Parathyroid adenoma (tissue), 2 donors: ENCODE measurements at regions not wholly inside any gene's neighbourhood (a gene's known extent, or its start where the extent isn't known, plus 50 kb on each side); places are given as distances from the start of the nearest gene placed in this dataset.

ENCODE experiments used
- H2AFZ ChIP-seq: fragments of 300-600 bp; sonication (generic); one replicate; pipeline ENCODE4 v1.7.0; 2017; ENCODE audit warnings: antibody characterized with exemption, mild to moderate bottlenecking
- H3K27ac ChIP-seq: fragments of 300-600 bp; sonication (generic); one replicate; pipeline ENCODE4 v1.7.0; 2017
- H3K27me3 ChIP-seq: fragments of 300-600 bp; sonication (generic); one replicate; pipeline ENCODE4 v1.7.0; 2017; ENCODE audit warnings: low read length; ENCODE audit not compliant: control insufficient read depth, insufficient read depth
- H3K36me3 ChIP-seq: fragments of 300-600 bp; sonication (generic); one replicate; pipeline ENCODE4 v1.7.0; 2017; ENCODE audit warnings: low read length; ENCODE audit not compliant: control insufficient read depth, insufficient read depth
- H3K4me1 ChIP-seq: fragments of 300-600 bp; sonication (generic); one replicate; pipeline ENCODE4 v1.7.0; 2017; ENCODE audit warnings: control low read depth
- H3K4me2 ChIP-seq: fragments of 300-600 bp; sonication (generic); one replicate; pipeline ENCODE4 v1.7.0; 2017; ENCODE audit warnings: low read length
- H3K4me3 ChIP-seq: fragments of 300-600 bp; sonication (generic); one replicate; pipeline ENCODE4 v1.7.0; 2017; ENCODE audit warnings: low read depth, low read length
- H3K79me2 ChIP-seq: fragments of 300-600 bp; sonication (generic); one replicate; pipeline ENCODE4 v1.7.0; 2017; ENCODE audit warnings: control low read depth
- H3K9ac ChIP-seq: fragments of 300-600 bp; sonication (generic); one replicate; pipeline ENCODE4 v1.7.0; 2017; ENCODE audit warnings: mild to moderate bottlenecking
- H3K9me3 ChIP-seq: fragments of 300-600 bp; sonication (generic); one replicate; pipeline ENCODE4 v1.7.0; 2017; ENCODE audit warnings: low read length; ENCODE audit not compliant: control insufficient read depth
- TF ChIP-seq, protein P1 (sequence below): fragments of 300-600 bp; sonication (generic); IDR thresholded peaks from one replicate; pipeline ENCODE4 v1.7.0; 2017; ENCODE audit warnings: antibody characterized with exemption, mild to moderate bottlenecking
- donor health status: primary hyperparathyroidism.

DNA sequence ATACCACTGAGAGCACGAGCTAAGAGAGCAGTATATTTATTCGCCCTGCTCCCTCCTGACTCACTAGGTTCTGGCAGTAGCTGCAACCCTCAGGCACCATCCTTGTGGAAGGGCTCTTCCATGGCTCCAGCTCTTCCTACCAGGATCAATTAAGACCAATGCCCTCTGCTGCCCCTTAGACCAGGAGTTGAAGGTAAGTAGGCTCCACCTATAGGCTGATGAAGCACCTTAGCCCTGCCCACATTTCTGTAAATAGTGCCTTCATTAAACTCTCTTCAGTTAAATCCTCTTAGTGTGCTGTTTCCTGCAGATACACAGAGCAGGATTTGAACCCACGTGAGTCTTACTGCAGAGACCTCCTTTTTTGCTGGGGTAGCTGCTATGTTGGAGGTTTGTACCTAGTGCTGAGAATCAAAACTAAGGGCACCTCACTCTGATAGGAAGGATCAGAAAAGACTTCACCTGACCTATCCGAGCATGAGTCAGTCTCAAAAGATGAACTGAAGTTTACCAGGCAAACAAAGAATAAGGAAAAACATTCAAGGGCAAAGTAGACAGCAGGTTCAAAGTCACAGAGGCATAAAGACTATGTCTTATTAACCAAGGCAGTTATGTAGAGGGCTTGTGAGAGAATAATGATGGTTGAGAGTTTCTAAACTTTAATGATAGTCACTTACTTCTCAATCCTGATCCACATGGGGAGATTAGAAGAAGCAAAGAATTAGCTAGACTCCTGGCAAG, 56.9 kb upstream of the BEND6 start:
- TF ChIP-seq, protein P1, sequence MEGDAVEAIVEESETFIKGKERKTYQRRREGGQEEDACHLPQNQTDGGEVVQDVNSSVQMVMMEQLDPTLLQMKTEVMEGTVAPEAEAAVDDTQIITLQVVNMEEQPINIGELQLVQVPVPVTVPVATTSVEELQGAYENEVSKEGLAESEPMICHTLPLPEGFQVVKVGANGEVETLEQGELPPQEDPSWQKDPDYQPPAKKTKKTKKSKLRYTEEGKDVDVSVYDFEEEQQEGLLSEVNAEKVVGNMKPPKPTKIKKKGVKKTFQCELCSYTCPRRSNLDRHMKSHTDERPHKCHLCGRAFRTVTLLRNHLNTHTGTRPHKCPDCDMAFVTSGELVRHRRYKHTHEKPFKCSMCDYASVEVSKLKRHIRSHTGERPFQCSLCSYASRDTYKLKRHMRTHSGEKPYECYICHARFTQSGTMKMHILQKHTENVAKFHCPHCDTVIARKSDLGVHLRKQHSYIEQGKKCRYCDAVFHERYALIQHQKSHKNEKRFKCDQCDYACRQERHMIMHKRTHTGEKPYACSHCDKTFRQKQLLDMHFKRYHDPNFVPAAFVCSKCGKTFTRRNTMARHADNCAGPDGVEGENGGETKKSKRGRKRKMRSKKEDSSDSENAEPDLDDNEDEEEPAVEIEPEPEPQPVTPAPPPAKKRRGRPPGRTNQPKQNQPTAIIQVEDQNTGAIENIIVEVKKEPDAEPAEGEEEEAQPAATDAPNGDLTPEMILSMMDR: no peak
- no peak overlapping the region for H3K27ac ChIP-seq
- no peaks in the 10 kb centered on the region for H3K4me1 ChIP-seq
- H3K4me3 ChIP-seq: no peak overlapping the region
- no peaks in the 10 kb centered on the region for H3K9me3 ChIP-seq
- no peaks in the 10 kb centered on the region for H3K36me3 ChIP-seq
- no peak overlapping the region for H3K9ac ChIP-seq
- H2AFZ ChIP-seq: no peak overlapping the region
- H3K79me2 ChIP-seq: no peaks in the 10 kb centered on the region
- H3K27me3 ChIP-seq: no peaks in the 10 kb centered on the region
- no peak overlapping the region for H3K4me2 ChIP-seq

DNA sequence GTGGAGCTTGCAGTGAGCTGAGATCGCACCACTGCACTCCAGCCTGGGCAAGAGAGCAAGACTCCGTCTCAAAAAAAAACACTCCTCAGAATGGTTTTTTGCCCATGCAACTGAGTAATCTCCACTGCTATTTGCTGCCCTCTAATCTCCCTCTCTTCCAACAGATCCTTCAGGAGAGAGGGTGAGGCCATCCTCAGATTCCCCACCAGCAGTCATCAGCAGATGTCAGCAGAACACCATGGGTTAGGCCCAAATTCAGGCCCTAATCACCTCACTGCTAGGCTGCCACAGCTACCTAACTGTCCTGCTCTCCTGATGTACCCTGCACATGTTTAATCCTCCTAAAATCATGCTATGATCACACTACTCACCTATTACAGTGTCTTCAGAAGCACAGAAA, 63.2 kb upstream of the BEND6 start:
- H3K9me3 ChIP-seq: no peaks in the 10 kb centered on the region
- H3K36me3 ChIP-seq: no peaks in the 10 kb centered on the region
- no peaks in the 10 kb centered on the region for H3K4me1 ChIP-seq
- H3K4me2 ChIP-seq: no peak overlapping the region
- H3K9ac ChIP-seq: no peak overlapping the region
- no peak overlapping the region for H3K4me3 ChIP-seq
- no peaks in the 10 kb centered on the region for H3K27me3 ChIP-seq
- no peaks in the 10 kb centered on the region for H3K79me2 ChIP-seq
- TF ChIP-seq, protein P1: no peak
- H3K27ac ChIP-seq: no peak overlapping the region
- no peak overlapping the region for H2AFZ ChIP-seq

DNA sequence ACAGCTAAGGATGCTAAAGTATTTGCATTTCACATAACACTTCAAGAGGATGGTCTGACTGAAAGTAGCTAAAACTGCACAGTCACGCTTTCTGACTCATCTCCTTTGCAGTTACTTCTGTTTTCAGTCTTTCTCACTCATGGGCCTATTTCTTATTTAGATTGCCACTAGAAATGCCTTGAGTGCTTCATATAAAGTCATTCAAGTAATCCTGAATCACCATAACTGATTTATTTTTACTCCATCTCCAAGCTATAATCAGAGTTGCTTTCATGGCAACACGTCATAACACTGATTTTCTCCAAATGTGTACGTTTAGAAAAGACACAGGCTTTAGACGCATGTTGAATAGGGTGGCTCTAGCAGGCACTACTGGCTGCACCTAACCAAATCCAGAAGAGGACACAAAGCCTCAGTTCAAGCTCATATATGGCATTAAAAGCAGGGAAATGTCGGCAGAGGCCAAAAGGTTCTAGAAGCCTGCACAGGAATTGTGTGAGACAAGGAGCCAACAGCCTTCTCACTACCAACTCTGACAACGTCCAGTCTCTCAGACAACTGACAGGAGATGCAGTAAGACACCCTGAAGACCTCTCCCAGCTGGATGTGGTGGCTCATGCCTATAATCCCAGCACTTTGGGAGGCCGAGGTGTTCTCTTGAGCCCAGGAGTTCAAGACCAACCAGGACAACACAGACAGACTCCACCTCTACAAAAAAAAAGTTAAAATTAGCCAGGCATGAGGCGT, 64.1 kb upstream of the BEND6 start:
- no peak overlapping the region for H3K27ac ChIP-seq

DNA sequence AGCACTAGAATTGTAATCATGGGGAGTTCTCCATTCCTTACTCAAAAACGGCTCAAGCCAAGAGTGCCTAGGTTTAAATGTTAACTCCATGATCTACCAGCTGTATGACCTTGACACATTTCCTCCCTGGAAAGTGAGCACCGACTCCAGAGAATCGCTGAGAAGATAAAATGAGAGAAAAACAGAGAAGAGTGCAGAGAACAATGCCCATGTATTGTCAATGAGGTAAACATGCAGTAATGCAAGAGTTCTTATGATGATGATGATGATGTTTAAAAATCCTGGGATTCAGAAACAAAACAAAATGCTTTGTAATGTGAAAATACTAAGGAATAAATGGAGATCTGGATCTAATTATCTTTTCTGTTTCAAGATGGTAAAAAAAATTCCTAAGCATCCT, 64.8 kb upstream of the BEND6 start:
- H3K27ac ChIP-seq: no peak overlapping the region
- TF ChIP-seq, protein P1: no peak
- no peak overlapping the region for H3K9ac ChIP-seq
- no peak overlapping the region for H2AFZ ChIP-seq
- no peaks in the 10 kb centered on the region for H3K4me1 ChIP-seq
- no peaks in the 10 kb centered on the region for H3K9me3 ChIP-seq
- no peaks in the 10 kb centered on the region for H3K27me3 ChIP-seq
- H3K36me3 ChIP-seq: no peaks in the 10 kb centered on the region
- no peak overlapping the region for H3K4me2 ChIP-seq
- no peak overlapping the region for H3K4me3 ChIP-seq
- H3K79me2 ChIP-seq: no peaks in the 10 kb centered on the region

More for the DNA sequence above, 64.1 kb upstream of the BEND6 start:
- H3K9ac ChIP-seq: no peak overlapping the region
- H3K27me3 ChIP-seq: no peaks in the 10 kb centered on the region
- no peak overlapping the region for H2AFZ ChIP-seq
- no peaks in the 10 kb centered on the region for H3K79me2 ChIP-seq
- H3K36me3 ChIP-seq: no peaks in the 10 kb centered on the region
- no peaks in the 10 kb centered on the region for H3K4me1 ChIP-seq
- H3K4me3 ChIP-seq: no peak overlapping the region
- no peaks in the 10 kb centered on the region for H3K9me3 ChIP-seq
- TF ChIP-seq, protein P1: no peak
- H3K4me2 ChIP-seq: no peak overlapping the region
